GM10266 (cell line): ENCODE measurements at regions not wholly inside any gene's neighbourhood (a gene's known extent, or its start where the extent isn't known, plus 50 kb on each side); places are given as distances from the start of the nearest gene placed in this dataset.

ENCODE experiments used
- DNase-seq: peaks from one replicate; pipeline ENCODE4 v3.0.0; 2012; ENCODE audit errors: extremely low spot score
- TF ChIP-seq, protein P1 (sequence below): IDR thresholded peaks from 2 replicates; pipeline ENCODE4 v1.5.1; 2012; ENCODE audit warnings: mild to moderate bottlenecking, low read depth; ENCODE audit not compliant: control insufficient read depth, insufficient read depth; ENCODE audit errors: missing control alignments

DNA sequence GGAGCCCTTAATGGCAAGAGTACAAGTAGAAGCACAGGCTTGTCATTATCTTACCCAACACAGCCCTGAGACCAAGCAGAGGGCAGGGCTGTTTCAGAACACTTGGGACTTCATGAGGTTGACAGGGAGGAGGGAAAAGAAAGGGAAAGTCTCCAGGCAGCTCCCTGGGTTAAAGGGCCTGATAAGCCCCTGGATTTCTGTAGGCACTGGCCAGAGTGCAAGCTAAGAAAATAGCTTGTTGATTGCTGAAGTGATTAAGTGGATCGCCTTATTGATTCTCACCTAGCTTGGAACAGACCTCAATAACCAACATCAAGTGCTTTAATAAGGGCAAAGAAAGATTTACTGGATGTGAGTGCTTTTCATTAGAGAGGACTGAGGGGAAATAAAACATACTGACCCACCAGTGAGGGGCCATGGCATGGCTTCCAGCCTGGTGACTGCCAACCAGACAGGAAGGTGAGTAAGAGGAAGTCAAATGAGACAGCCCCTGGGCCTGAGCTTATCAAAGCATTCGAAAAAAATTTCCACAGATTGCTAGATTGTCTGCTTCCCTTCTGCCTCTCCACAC lies 121.4 kb upstream of the NFIA start:
- no peak for DNase-seq
- TF ChIP-seq, protein P1, sequence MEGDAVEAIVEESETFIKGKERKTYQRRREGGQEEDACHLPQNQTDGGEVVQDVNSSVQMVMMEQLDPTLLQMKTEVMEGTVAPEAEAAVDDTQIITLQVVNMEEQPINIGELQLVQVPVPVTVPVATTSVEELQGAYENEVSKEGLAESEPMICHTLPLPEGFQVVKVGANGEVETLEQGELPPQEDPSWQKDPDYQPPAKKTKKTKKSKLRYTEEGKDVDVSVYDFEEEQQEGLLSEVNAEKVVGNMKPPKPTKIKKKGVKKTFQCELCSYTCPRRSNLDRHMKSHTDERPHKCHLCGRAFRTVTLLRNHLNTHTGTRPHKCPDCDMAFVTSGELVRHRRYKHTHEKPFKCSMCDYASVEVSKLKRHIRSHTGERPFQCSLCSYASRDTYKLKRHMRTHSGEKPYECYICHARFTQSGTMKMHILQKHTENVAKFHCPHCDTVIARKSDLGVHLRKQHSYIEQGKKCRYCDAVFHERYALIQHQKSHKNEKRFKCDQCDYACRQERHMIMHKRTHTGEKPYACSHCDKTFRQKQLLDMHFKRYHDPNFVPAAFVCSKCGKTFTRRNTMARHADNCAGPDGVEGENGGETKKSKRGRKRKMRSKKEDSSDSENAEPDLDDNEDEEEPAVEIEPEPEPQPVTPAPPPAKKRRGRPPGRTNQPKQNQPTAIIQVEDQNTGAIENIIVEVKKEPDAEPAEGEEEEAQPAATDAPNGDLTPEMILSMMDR = no peak

DNA sequence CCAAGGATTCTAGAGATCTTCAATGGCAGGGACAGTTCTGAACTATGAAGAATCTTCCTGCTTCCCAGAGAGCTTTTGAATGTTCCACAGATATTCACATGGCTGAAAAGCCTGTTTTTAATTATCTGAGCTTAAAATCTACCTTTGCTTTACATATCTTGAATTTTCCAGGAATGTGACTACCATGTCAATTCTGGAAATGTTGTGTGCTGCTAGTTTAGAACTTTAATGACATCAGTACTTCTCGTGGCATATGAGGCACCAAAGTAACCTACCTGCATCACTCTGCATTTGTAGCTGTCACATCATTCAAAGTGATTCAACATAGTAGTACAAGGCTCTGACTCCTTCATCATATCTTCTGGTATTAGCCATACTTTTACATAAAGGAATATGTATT lies 122.7 kb upstream of the NFIA start:
- no peak for DNase-seq
- TF ChIP-seq, protein P1 = no peak

DNA sequence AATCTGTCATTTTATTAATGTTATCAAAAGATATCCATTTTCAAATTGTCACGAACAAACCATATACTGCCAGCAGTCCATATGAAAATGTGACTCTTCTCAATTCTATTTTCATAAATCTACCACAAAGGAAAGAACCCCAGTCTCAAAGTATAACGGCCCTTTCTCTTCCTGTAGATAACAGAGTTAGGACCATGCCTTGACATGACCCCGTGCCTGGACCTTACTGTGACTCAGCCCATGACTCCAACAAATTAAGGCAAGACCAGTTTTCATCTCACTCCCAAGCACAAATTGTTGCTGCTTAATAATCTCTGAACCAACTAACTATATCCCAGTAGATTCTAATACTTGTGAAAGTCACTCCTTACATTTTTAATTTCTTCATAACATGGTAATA lies 124.4 kb upstream of the NFIA start:
- no peak for DNase-seq
- TF ChIP-seq, protein P1 = no peak

DNA sequence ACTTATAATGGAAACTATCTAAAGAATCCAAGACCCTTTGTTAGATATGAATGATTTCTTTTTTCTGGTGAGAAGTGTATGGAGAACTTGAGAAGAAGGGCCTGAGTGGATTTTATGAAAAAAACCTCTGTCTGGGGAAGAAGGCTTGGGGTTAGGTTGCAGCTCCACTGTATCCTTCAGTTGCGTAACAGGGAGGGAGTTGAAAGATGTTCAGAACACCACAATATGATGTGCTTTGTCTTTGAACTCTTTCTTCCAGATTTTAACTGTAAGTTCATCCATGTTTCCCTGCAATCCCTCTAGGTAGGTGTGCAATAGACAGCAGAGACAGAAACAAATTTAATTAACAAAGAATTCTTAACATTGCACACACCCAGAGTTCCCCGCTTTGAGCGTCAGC lies 125.8 kb upstream of the NFIA start:
- no peak for DNase-seq
- TF ChIP-seq, protein P1 = no peak

DNA sequence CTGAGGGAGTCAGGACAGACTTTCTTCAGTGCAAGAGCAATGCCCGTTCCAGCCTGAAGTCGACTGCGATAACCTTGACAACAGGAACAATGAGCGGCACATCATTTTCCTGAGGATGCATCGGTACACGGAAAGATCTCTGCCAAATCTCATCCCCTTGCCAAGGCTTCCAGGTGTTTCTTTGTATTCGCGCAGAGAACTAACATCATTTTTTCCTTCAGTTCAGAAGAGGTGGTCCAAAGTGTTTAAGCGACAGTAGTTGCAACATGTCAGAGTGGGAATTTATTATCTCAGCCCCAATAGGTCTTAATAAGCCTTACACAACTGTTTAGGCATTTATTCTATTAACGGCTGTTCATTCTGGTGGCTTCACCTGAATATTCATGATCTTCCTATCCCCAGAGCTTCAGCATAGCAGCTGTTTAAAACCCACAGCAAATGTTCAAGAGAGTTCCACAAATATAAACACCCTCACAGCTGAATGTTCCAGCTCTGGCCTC lies 129.7 kb upstream of the NFIA start:
- TF ChIP-seq, protein P1 = no peak
- DNase-seq = no peak

DNA sequence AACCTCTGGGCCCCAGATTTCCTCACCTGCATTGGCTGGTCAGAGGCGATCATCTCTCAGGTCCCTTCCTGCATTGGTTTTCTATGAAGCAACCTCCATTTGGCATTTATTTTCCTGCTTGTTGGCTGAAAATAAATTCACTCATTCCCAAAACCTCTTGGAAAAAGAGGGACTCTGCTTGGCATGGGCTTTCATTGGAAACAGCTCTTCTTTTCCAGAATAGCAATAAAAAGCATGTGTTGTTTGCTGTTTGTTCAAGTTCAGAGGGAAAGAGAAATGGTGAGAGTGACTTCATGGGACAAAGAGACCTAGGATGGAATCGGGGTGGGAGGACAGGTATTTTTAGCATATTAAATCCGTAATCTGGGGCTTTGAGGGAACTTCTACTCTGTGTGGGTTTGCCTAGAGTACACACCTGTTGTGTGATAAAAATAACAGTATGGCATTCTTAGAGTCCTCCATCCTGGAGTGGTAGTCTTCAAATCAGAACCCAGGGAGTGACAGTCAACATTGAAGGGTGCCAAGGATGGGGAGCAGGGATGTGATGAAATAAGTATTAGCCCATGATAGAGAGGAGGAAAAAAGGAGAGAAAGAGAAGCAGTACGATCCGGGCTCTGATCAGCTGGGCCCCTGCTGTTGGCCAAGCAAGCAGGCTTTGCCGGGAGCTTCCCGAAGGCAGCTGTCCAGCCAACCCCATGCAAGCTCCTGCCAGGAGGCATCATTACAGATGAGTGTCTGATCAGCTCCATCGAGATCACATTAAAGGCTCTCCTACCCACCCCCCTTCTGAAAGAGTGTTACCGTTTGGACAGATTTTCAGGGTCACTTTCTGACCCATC lies 131.9 kb upstream of the NFIA start:
- TF ChIP-seq, protein P1 = no peak
- no peak for DNase-seq

DNA sequence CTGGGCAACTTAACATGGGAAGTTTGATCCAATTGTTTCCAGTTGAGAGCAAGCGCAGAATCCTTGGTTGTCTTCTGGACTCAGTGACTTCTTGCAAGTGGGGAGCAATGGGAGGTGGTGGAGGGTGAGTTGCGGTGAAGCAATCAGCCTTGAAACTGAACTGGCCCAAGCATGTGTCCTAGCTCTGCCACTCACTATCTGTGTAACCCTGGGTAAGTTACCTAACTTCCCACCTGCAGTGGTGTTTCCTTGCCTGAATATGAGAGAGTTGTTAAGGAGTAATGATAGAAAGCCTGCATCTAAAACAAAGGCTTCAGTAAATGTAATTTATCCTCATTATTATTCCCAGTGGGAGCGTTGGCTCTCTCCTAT lies 132.5 kb upstream of the NFIA start:
- DNase-seq = no peak
- TF ChIP-seq, protein P1 = no peak
